Liver (tissue), 8 donors: ENCODE measurements at regions not wholly inside any gene's neighbourhood (a gene's known extent, or its start where the extent isn't known, plus 50 kb on each side); places are given as distances from the start of the nearest gene placed in this dataset.

Experiments
- DNase-seq: peaks from one replicate; pipeline ENCODE4 v3.0.0-alpha.2; 2017; ENCODE audit warnings: low spot score
- H3K27ac ChIP-seq, 2 donors: one replicate each; pipeline ENCODE4 v1.7.0; 2013; ENCODE audit warnings: inconsistent platforms in 2 of 2, low read length in 2 of 2, control low read depth in 1 of 2, low read depth in 1 of 2, mild to moderate bottlenecking in 1 of 2
- H3K27me3 ChIP-seq, 4 donors: one replicate each; pipeline versions ENCODE4 v1.6.1 to v1.7.0; 2013; ENCODE audit warnings: low read length in 3 of 4, inconsistent platforms in 1 of 4, mild to moderate bottlenecking in 1 of 4, moderate library complexity in 1 of 4; ENCODE audit not compliant: control insufficient read depth in 4 of 4, insufficient read depth in 4 of 4
- H3K36me3 ChIP-seq, 4 donors: one replicate each; pipeline versions ENCODE4 v1.6.1 to v1.7.0; 2013; ENCODE audit warnings: low read length in 3 of 4, mild to moderate bottlenecking in 3 of 4, low read depth in 1 of 4, moderate library complexity in 1 of 4; ENCODE audit not compliant: control insufficient read depth in 4 of 4, insufficient read depth in 3 of 4
- H3K4me1 ChIP-seq, 4 donors: one replicate each; pipeline versions ENCODE4 v1.6.1 to v1.7.0; 2013; ENCODE audit warnings: low read length in 3 of 4, mild to moderate bottlenecking in 3 of 4, moderate library complexity in 1 of 4; ENCODE audit not compliant: control insufficient read depth in 4 of 4, insufficient read depth in 4 of 4
- H3K4me3 ChIP-seq, 3 donors: one replicate each; pipeline versions ENCODE4 v1.6.1 to v1.7.0; 2013; ENCODE audit warnings: low read length in 3 of 3, control low read depth in 1 of 3, low read depth in 1 of 3, mild to moderate bottlenecking in 1 of 3
- H3K9ac ChIP-seq, 2 donors: one replicate each; pipeline ENCODE4 v1.7.0; 2013; ENCODE audit warnings: low read length in 2 of 2, mild to moderate bottlenecking in 2 of 2, moderate library complexity in 2 of 2, control low read depth in 1 of 2, low read depth in 1 of 2
- H3K9me3 ChIP-seq, 4 donors: one replicate each; pipeline versions ENCODE4 v1.6.1 to v1.7.0; 2013; ENCODE audit warnings: low read length in 3 of 4; ENCODE audit not compliant: control insufficient read depth in 4 of 4
- EGR1 ChIP-seq, 2 donors: IDR thresholded peaks; 2 replicates each; pipeline ENCODE4 v1.6.1; 2016 to 2018; ENCODE audit warnings: antibody characterized with exemption in 2 of 2, low read depth in 2 of 2
- HNF4A ChIP-seq, 2 donors: conservative IDR thresholded peaks; 2 replicates each; pipeline ENCODE4 v1.6.1; 2016; ENCODE audit warnings: antibody characterized with exemption in 2 of 2, mild to moderate bottlenecking in 2 of 2
- RAD21 ChIP-seq, 2 donors: IDR thresholded peaks; 2 replicates each; pipeline ENCODE4 v1.6.1; 2016; ENCODE audit warnings: antibody characterized with exemption in 2 of 2, mild to moderate bottlenecking in 2 of 2
- RXRA ChIP-seq, 2 donors: IDR thresholded peaks; 2 replicates each; pipeline ENCODE4 v1.6.1; 2017 to 2018; ENCODE audit warnings: antibody characterized with exemption in 2 of 2, mild to moderate bottlenecking in 1 of 2
- SP1 ChIP-seq: IDR thresholded peaks from 2 replicates; pipeline ENCODE4 v1.6.1; 2018; ENCODE audit warnings: antibody characterized with exemption, mild to moderate bottlenecking
- WGBS: extraction: QIAGEN DNeasy Blood & Tissue Kit; methylation state at CpG from one replicate; pipeline ENCODE4 v1.1.7; 2013; 5-methylcytosine and 5-hydroxymethylcytosine counted together
- TF ChIP-seq, protein P1 (sequence below): IDR thresholded peaks from 2 replicates; pipeline ENCODE4 v1.6.1; 2016; ENCODE audit warnings: antibody characterized with exemption, mild to moderate bottlenecking
- TF ChIP-seq, protein P2 (sequence below): IDR thresholded peaks from 2 replicates; pipeline ENCODE4 v1.6.1; 2016; ENCODE audit warnings: antibody characterized with exemption
- TF ChIP-seq, protein P3 (sequence below): fragments of 150-350 bp; IDR thresholded peaks from 2 replicates; pipeline ENCODE4 v1.5.1; 2017; ENCODE audit warnings: improper control_type of control experiment, low read depth, low read length; ENCODE audit not compliant: missing input control
- donor health status: healthy.
- donor health status: healthy.
- donor health status: healthy.
- donor health status: healthy.
- donor health status: healthy.

DNA sequence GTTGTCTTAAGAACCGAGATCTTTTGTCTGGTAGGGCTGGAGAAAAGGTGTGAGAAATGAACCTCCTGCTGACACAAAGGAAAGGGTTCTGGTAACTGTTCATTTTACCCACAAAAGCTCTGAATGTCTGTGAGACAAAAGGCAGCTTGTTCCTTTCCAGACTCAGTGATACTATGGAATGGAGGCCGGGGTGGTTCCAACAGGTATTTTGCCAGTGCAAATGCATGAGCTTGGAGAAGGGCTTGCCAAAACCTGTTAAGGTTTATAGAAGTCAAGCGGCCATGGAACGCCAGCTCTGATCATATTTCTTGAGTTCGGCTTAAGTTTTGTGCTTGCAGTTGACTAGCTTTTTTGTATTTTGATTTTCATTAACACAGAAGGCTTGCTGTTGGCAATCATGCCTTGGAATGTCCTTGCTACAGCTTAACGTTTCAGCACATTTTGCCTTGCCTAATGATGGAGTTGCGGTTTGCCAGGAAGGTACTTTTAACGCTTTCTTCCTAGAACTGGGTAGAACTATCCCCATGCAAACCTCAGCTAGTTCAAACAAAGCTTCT lies 328.6 kb downstream of the PIK3R1 start:
- TF ChIP-seq, protein P1, sequence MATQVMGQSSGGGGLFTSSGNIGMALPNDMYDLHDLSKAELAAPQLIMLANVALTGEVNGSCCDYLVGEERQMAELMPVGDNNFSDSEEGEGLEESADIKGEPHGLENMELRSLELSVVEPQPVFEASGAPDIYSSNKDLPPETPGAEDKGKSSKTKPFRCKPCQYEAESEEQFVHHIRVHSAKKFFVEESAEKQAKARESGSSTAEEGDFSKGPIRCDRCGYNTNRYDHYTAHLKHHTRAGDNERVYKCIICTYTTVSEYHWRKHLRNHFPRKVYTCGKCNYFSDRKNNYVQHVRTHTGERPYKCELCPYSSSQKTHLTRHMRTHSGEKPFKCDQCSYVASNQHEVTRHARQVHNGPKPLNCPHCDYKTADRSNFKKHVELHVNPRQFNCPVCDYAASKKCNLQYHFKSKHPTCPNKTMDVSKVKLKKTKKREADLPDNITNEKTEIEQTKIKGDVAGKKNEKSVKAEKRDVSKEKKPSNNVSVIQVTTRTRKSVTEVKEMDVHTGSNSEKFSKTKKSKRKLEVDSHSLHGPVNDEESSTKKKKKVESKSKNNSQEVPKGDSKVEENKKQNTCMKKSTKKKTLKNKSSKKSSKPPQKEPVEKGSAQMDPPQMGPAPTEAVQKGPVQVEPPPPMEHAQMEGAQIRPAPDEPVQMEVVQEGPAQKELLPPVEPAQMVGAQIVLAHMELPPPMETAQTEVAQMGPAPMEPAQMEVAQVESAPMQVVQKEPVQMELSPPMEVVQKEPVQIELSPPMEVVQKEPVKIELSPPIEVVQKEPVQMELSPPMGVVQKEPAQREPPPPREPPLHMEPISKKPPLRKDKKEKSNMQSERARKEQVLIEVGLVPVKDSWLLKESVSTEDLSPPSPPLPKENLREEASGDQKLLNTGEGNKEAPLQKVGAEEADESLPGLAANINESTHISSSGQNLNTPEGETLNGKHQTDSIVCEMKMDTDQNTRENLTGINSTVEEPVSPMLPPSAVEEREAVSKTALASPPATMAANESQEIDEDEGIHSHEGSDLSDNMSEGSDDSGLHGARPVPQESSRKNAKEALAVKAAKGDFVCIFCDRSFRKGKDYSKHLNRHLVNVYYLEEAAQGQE = no peak
- TF ChIP-seq RAD21 (IDR thresholded peaks at IDR 0.05) (no peak), SP1 (no peak), EGR1 (IDR thresholded peaks at IDR 0.05; ENCODE audit: low read depth in 2 of 2) (no peak), HNF4A (conservative IDR thresholded peaks at IDR 0.05) (no peak)
- TF ChIP-seq, protein P2, sequence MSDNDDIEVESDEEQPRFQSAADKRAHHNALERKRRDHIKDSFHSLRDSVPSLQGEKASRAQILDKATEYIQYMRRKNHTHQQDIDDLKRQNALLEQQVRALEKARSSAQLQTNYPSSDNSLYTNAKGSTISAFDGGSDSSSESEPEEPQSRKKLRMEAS = no peak
- Histone ChIP-seq H3K9ac (no peak overlapping the region), H3K9me3 (no peaks in the 10 kb centered on the region)

DNA sequence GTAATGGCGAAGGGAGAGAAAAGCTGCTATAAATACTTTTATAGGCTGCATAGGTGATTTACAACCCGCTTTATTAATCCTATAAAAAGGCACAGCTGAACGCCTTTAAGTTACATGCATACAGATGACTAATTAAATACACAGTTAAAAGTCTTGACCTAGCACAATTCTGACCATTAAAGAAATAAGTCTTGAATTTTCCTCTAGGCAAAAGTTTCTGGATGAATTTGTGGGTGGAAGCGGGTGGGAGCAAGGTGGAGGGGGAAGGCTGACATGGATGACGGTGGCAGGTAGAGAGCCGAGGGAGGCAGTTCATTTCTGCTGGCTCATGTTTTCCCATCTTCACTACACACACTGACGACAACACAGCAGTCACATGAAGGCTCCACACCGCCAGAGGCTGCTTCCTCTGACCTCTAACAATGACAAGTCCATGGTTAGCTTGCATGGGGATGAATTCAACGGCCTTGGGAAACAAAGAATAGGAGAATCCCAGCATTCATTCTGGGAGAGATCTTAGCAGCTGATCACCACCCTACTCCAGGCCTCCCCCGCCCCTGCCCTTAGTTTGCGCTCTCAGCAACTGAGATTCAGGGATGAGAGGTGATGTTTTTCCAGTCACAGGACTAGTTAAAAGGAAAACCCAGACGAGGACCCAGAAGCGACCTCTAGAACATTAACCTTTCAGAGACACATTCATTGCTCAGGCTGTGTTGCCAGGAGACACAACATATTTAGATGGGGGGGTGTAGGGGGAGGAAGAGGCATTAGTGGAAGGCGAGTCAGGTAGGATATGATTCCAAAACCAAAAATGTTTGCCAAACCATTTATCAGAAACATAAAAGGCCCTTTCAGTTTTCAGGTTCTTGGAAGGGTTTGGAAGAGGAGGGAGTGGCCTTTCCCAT lies 329.3 kb downstream of the PIK3R1 start:
- no peaks in the 10 kb centered on the region for H3K36me3 ChIP-seq
- H3K27ac ChIP-seq = no peak overlapping the region
- 79% methylated on average over 14 of the region's 14 CpGs for WGBS

More for the DNA sequence above, 328.6 kb downstream of the PIK3R1 start:
- no peak for DNase-seq
- H3K36me3 ChIP-seq = no peaks in the 10 kb centered on the region
- H3K27ac ChIP-seq = no peak overlapping the region
- H3K4me3 ChIP-seq = no peak overlapping the region
- no peaks in the 10 kb centered on the region for H3K4me1 ChIP-seq
- no peaks in the 10 kb centered on the region for H3K27me3 ChIP-seq
- 89% methylated on average over 8 of the region's 8 CpGs for WGBS

More for the DNA sequence above, 329.3 kb downstream of the PIK3R1 start:
- Histone ChIP-seq H3K9ac (no peak overlapping the region), H3K4me3 (no peak overlapping the region), H3K9me3 (no peaks in the 10 kb centered on the region), H3K4me1 (no peaks in the 10 kb centered on the region), H3K27me3 (no peaks in the 10 kb centered on the region)
- no peak for DNase-seq
- TF ChIP-seq, protein P3, sequence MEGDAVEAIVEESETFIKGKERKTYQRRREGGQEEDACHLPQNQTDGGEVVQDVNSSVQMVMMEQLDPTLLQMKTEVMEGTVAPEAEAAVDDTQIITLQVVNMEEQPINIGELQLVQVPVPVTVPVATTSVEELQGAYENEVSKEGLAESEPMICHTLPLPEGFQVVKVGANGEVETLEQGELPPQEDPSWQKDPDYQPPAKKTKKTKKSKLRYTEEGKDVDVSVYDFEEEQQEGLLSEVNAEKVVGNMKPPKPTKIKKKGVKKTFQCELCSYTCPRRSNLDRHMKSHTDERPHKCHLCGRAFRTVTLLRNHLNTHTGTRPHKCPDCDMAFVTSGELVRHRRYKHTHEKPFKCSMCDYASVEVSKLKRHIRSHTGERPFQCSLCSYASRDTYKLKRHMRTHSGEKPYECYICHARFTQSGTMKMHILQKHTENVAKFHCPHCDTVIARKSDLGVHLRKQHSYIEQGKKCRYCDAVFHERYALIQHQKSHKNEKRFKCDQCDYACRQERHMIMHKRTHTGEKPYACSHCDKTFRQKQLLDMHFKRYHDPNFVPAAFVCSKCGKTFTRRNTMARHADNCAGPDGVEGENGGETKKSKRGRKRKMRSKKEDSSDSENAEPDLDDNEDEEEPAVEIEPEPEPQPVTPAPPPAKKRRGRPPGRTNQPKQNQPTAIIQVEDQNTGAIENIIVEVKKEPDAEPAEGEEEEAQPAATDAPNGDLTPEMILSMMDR = no peak
- TF ChIP-seq RXRA (IDR thresholded peaks at IDR 0.05) = peak in 1 of 2 donors; percentile 43
